Tibial nerve (tissue), 4 donors: ENCODE measurements at regions not wholly inside any gene's neighbourhood (a gene's known extent, or its start where the extent isn't known, plus 50 kb on each side); places are given as distances from the start of the nearest gene placed in this dataset. TPM values are rescaled to one million over a fixed set of nuclear protein-coding genes. Genes with fewer than 3 reads are reported as not detected.

ENCODE experiments used
- DNase-seq, 2 donors: peaks; one replicate each; pipeline ENCODE4 v3.0.0-alpha.2; 2019; ENCODE audit warnings: low spot score in 2 of 2
- H3K27ac ChIP-seq, 4 donors: fragments of 200-600 bp; sonication (generic) in 3 of 4; one replicate each; pipeline ENCODE4 v1.5.1; 2017 to 2019; ENCODE audit warnings: mild to moderate bottlenecking in 1 of 4
- H3K27me3 ChIP-seq, 2 donors: fragments of 200-600 bp; sonication (generic) in 1 of 2; one replicate each; pipeline versions ENCODE4 v1.5.1 to v1.6.0; 2017 to 2019
- H3K36me3 ChIP-seq, 3 donors: fragments of 200-600 bp; sonication (generic); one replicate each; pipeline ENCODE4 v1.5.1; 2018 to 2019
- H3K4me1 ChIP-seq, 4 donors: fragments of 200-600 bp; sonication (generic) in 3 of 4; one replicate each; pipeline ENCODE4 v1.5.1; 2017 to 2019
- H3K4me3 ChIP-seq, 4 donors: fragments of 200-600 bp; sonication (generic) in 3 of 4; one replicate each; pipeline ENCODE4 v1.5.1; 2017 to 2019; ENCODE audit warnings: mild to moderate bottlenecking in 1 of 4, moderate library complexity in 1 of 4
- H3K9me3 ChIP-seq, 4 donors: fragments of 200-600 bp; sonication (generic) in 3 of 4; one replicate each; pipeline ENCODE4 v1.5.1; 2017 to 2019
- CTCF ChIP-seq, 5 experiments: fragments of 200-600 bp in 3 of 5; fragments of 450-650 bp in 2 of 5; sonication (generic) in 3 of 5; IDR thresholded peaks; one replicate each; pipeline ENCODE4 v1.5.1; 2016 to 2019; ENCODE audit warnings: antibody characterized with exemption in 5 of 5, mild to moderate bottlenecking in 3 of 5, moderate library complexity in 2 of 5
- EP300 ChIP-seq, 2 donors: sonication (generic); formaldehyde crosslinking; IDR thresholded peaks; one replicate each; pipeline ENCODE4 v1.6.1; 2017; ENCODE audit warnings: antibody characterized with exemption in 2 of 2, mild to moderate bottlenecking in 1 of 2
- POLR2A ChIP-seq, 2 donors: fragments of 450-650 bp; IDR thresholded peaks; one replicate each; pipeline ENCODE4 v1.6.1; 2017; ENCODE audit warnings: antibody characterized with exemption in 2 of 2, mild to moderate bottlenecking in 2 of 2, moderate library complexity in 2 of 2
- WGBS, 2 donors: methylation state at CpG; one replicate each; pipeline ENCODE4 v1.1.5; 2018; 5-methylcytosine and 5-hydroxymethylcytosine counted together
- small RNA-seq: library from RNA; depleted of rRNA; stranded (forward); fragments of <200 nt; gene quantifications from one replicate; pipeline ENCODE3, GENCODE V24; 2016

- no peak overlapping the region for H3K4me3 ChIP-seq
- WGBS, 2 donors = 89 to 90% methylated on average over 6 of the region's 6 CpGs
Measured at GRCh38 chr1:192100686-192101468, 57.4 kb upstream of the RGS18 start.

GRCh38 chr1:192104128-192104527, 54.1 kb upstream of the RGS18 start:
- Histone ChIP-seq H3K4me3 (no peak overlapping the region), H3K27me3 (no peaks in the 10 kb centered on the region), H3K36me3 (no peaks in the 10 kb centered on the region), H3K27ac (no peak overlapping the region), H3K9me3 (no peaks in the 10 kb centered on the region), H3K4me1 (no peaks in the 10 kb centered on the region)
- TF ChIP-seq POLR2A (IDR thresholded peaks at IDR 0.05) = no peak
- TF ChIP-seq EP300 (IDR thresholded peaks at IDR 0.05) = no peak
- TF ChIP-seq CTCF (IDR thresholded peaks at IDR 0.05) = no peak
- no peak for DNase-seq

More at GRCh38 chr1:192100686-192101468, 57.4 kb upstream of the RGS18 start:
- H3K36me3 ChIP-seq = no peaks in the 10 kb centered on the region
- DNase-seq = no peak
- no peak for TF ChIP-seq EP300 (IDR thresholded peaks at IDR 0.05)
- TF ChIP-seq CTCF (IDR thresholded peaks at IDR 0.05) = no peak
- no peak for TF ChIP-seq POLR2A (IDR thresholded peaks at IDR 0.05)
- H3K27ac ChIP-seq = no peak overlapping the region
- no peaks in the 10 kb centered on the region for H3K27me3 ChIP-seq
- no peaks in the 10 kb centered on the region for H3K9me3 ChIP-seq
- no peaks in the 10 kb centered on the region for H3K4me1 ChIP-seq

GRCh38 chr1:192104852-192105251, 53.4 kb upstream of the RGS18 start:
- no peak for DNase-seq
- no peaks in the 10 kb centered on the region for H3K4me1 ChIP-seq
- H3K27me3 ChIP-seq = no peaks in the 10 kb centered on the region
- no peaks in the 10 kb centered on the region for H3K36me3 ChIP-seq
- 32 to 52% methylated on average over 1 of the region's 1 CpG for WGBS, 2 donors
- no peak overlapping the region for H3K4me3 ChIP-seq
- H3K9me3 ChIP-seq = no peaks in the 10 kb centered on the region
- no peak overlapping the region for H3K27ac ChIP-seq
- TF ChIP-seq CTCF (IDR thresholded peaks at IDR 0.05) (no peak), EP300 (IDR thresholded peaks at IDR 0.05) (no peak), POLR2A (IDR thresholded peaks at IDR 0.05) (no peak)

GRCh38 chr1:192108161-192108560, 50.1 kb upstream of the RGS18 start:
- H3K27me3 ChIP-seq = no peaks in the 10 kb centered on the region
- no peaks in the 10 kb centered on the region for H3K4me1 ChIP-seq
- H3K9me3 ChIP-seq = no peaks in the 10 kb centered on the region
- TF ChIP-seq POLR2A (IDR thresholded peaks at IDR 0.05) (no peak), CTCF (IDR thresholded peaks at IDR 0.05) (no peak), EP300 (IDR thresholded peaks at IDR 0.05) (no peak)
- H3K27ac ChIP-seq = no peak overlapping the region
- DNase-seq = no peak
- H3K36me3 ChIP-seq = no peaks in the 10 kb centered on the region
- WGBS, 2 donors = 96 to 97% methylated on average over 2 of the region's 2 CpGs
- H3K4me3 ChIP-seq = no peak overlapping the region

Small RNA genes in the stretch of these regions (small RNA-seq; reads per million reads assigned to genes)
- gene AL139135.1 (not detected), gene AL713866.2 (not detected)
